Natural killer cell treated with Interleukin-12 subunit alpha and Interleukin-12 subunit beta and Interleukin-15 and Interleukin-18, amount 100 ng/mL, for 72 hours (primary cell): ENCODE measurements at regions not wholly inside any gene's neighbourhood (a gene's known extent, or its start where the extent isn't known, plus 50 kb on each side); places are given as distances from the start of the nearest gene placed in this dataset.
A peak's percentile ranks its signal among the peaks of the same experiment; 100 is the strongest.

Experiments
- ATAC-seq, 2 donors: fragments of 150-1000 bp; cut with Tn5 transposase in 1 of 2; sonication (Bioruptor Pico), chemical (Tn5 transposase) in 1 of 2; 2 replicates each; pipeline ENCODE4 v1.10.0; 2021
- DNase-seq: peaks from one replicate; pipeline ENCODE4 v3.0.0; 2022; ENCODE audit warnings: low spot score
- H3K27ac Mint-ChIP-seq, 2 donors: 1 replicate in 1 of 2; 2 replicates in 1 of 2; pipeline ENCODE4 v1.8.0; 2022; ENCODE audit warnings: mixed read lengths in 2 of 2, mild to moderate bottlenecking in 1 of 2, moderate library complexity in 1 of 2
- H3K27me3 Mint-ChIP-seq, 2 donors: 1 replicate in 1 of 2; 2 replicates in 1 of 2; pipeline ENCODE4 v1.8.0; 2022; ENCODE audit warnings: mixed read lengths in 2 of 2
- H3K36me3 Mint-ChIP-seq: one replicate; pipeline ENCODE4 v1.8.0; 2022; ENCODE audit warnings: mixed read lengths
- H3K4me1 Mint-ChIP-seq, 2 donors: 1 replicate in 1 of 2; 2 replicates in 1 of 2; pipeline ENCODE4 v1.8.0; 2022; ENCODE audit warnings: low read depth in 2 of 2, mixed read lengths in 2 of 2, mild to moderate bottlenecking in 1 of 2
- H3K4me3 Mint-ChIP-seq: one replicate; pipeline ENCODE4 v1.8.0; 2022; ENCODE audit warnings: mixed read lengths
- H3K9me3 Mint-ChIP-seq: 2 replicates; pipeline ENCODE4 v1.8.0; 2022; ENCODE audit warnings: mixed read lengths

DNA sequence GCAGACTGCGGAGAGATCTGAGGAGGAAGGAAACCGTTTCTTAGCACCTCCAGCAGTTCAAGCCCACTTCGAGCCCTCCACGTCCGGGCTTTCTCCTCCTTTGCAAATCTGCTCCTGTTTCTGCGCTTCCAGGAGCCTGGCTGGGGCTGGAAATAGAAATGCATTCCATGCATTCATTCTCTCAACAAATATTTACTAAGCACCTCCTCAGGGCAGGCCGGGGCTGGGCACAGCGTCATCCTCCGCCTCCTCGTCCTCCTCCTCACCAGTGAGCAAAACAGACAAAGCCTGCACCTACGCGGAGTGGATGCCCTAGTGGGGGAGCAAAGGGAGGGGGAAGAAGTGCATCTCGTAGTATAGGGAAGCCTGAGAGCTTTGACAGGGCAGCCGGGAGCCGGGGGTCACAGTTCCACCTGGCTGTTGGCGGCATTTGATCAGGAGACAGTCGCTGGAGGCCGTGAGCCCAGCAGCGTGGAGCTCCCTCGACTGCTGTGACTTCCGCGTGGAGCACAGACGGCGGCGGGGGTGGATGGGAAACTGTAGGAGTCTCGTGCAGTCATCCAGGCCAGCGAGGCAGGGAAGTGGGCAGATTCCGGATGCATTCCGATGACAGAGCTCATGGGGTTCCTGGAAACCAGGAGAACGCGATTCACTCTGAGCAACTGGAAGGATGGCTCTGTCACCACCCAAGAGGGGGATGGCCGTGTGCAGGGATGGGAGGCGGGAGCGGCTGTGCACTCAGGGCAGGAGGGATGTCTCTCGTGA lies 93.5 kb downstream of the SIK1 start:
- DNase-seq (no peak), ATAC-seq (no peak)
- Mint-ChIP-seq H3K36me3 (peaks cover 6% of the 10 kb centered on the region), H3K27ac (no peak overlapping the region), H3K4me3 (no peak overlapping the region), H3K9me3 (peaks cover 13% of the 10 kb centered on the region), H3K4me1 (peaks cover 20 to 27% of the 10 kb centered on the region in 2 donors), H3K27me3 (peaks cover 0 to 7% of the 10 kb centered on the region in 2 donors)

GRCh38 chr21:43332861-43333297 lies 94.1 kb downstream of the SIK1 start:
- no peak overlapping the region for H3K27ac Mint-ChIP-seq
- DNase-seq (no peak), ATAC-seq (no peak)
- H3K4me3 Mint-ChIP-seq = no peak overlapping the region
- peaks cover 4% of the 10 kb centered on the region for H3K36me3 Mint-ChIP-seq
- peaks cover 12% of the 10 kb centered on the region for H3K9me3 Mint-ChIP-seq
- H3K4me1 Mint-ChIP-seq = peaks cover 17 to 26% of the 10 kb centered on the region in 2 donors
- peaks cover 0 to 10% of the 10 kb centered on the region in 2 donors for H3K27me3 Mint-ChIP-seq

DNA sequence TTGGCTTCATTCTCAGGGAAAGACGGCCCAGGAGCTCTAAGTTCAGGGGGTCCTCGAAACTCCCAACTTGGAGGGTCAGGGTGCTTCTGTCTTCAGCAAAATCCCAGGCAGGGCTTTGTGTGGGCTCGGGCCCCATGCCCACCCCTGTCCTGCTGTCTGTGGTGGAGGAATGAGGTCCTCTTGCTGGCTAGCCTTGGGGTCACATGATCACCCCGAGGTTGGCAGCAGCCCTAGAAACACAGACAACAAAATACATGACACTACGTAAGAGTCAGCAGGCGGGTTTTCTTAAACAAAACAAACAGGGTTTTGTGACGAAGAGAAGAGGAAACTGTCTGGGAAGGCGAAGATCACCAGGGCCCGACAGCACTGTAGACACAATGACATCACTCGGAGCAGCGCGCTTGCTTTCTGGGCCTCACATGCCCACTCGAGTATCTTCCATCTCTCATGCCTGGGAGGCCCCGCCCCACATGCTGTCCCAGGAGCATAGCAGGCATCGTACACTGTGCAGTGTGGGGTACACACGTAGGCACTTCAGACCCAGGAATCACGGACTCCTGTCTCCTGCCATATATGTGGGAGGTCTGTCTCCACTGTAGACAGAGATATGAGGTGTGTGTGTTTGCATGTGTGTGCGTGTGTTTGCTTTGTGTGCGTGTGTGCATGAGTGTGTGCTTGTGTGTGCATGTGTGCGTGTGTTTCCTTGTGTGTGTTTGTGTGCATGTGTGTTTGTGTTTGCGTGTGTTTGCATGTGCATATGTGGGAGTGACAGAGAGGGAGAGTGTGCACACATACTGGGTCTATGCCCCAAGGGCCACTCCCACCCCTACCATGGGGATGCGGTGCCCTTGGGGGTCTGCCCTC lies 94.7 kb downstream of the SIK1 start:
- peaks cover 0 to 10% of the 10 kb centered on the region in 2 donors for H3K27me3 Mint-ChIP-seq
- no peak overlapping the region for H3K27ac Mint-ChIP-seq
- H3K36me3 Mint-ChIP-seq = no peaks in the 10 kb centered on the region
- peak in 1 of 2 donors; percentile 43 for ATAC-seq
- peaks cover 6% of the 10 kb centered on the region for H3K9me3 Mint-ChIP-seq
- no peak overlapping the region for H3K4me3 Mint-ChIP-seq
- DNase-seq = no peak
- H3K4me1 Mint-ChIP-seq = peaks cover 10 to 19% of the 10 kb centered on the region in 2 donors

DNA sequence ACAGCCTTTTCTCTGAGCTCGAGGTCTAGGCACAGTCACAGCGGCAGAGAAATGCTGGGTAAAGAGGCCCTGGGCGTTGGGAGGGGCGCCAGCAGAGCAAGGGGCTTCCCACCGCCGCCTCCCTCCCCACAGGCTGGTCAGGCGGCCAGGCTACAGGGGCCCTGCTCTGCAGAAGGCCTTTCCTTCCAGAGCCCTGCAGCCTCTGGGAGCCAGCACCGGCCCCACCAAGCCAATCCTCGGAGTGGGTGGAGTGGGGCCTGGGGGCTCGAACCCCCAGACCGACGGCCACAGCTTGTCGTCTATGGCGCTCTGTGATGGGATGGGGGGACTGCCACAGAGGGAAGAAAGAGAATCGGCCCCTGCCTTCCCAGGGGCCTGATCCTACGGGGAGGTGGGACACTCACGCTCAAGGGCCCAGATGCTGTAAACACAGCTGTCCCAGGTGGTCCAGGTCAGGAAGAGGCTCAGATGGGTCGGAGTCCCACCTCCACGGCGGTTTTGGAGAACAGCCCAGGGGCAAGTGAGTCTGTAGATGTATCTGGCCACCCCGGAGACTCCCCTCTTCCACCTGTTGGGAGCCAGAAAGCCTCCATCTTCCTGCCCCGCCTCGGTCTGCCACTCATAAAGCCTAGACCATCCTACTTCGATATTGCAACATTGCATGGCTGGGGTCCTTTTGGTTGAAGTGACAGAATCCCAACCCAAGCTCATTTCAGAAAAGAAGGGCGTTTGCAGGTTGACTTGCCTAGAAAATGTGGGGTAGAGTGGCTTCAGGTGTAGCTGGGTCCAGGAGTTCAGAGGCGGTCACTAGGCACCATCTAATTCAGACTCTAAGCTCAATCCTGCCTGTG lies 95.6 kb downstream of the SIK1 start:
- Mint-ChIP-seq H3K27me3 (peaks cover 0 to 10% of the 10 kb centered on the region in 2 donors), H3K4me3 (no peak overlapping the region), H3K4me1 (peaks cover 5 to 14% of the 10 kb centered on the region in 2 donors), H3K9me3 (no peaks in the 10 kb centered on the region), H3K36me3 (no peaks in the 10 kb centered on the region), H3K27ac (no peak overlapping the region)
- DNase-seq (no peak), ATAC-seq (no peak)

GRCh38 chr21:43330306-43330881 lies 96.5 kb downstream of the SIK1 start:
- no peak for ATAC-seq
- H3K4me1 Mint-ChIP-seq = peaks cover 5 to 8% of the 10 kb centered on the region in 2 donors
- no peaks in the 10 kb centered on the region for H3K9me3 Mint-ChIP-seq
- no peak overlapping the region for H3K4me3 Mint-ChIP-seq
- peaks cover 0 to 10% of the 10 kb centered on the region in 2 donors for H3K27me3 Mint-ChIP-seq
- no peak for DNase-seq
- no peaks in the 10 kb centered on the region for H3K36me3 Mint-ChIP-seq
- H3K27ac Mint-ChIP-seq = no peak overlapping the region

- Mint-ChIP-seq H3K27me3 (peaks cover 0 to 10% of the 10 kb centered on the region in 2 donors), H3K4me3 (no peak overlapping the region), H3K36me3 (no peaks in the 10 kb centered on the region), H3K4me1 (peaks cover 5 to 7% of the 10 kb centered on the region in 2 donors), H3K9me3 (no peaks in the 10 kb centered on the region), H3K27ac (no peak overlapping the region)
- DNase-seq = no peak
- ATAC-seq = no peak
Measured at GRCh38 chr21:43329711-43330269, 97.1 kb downstream of the SIK1 start.

DNA sequence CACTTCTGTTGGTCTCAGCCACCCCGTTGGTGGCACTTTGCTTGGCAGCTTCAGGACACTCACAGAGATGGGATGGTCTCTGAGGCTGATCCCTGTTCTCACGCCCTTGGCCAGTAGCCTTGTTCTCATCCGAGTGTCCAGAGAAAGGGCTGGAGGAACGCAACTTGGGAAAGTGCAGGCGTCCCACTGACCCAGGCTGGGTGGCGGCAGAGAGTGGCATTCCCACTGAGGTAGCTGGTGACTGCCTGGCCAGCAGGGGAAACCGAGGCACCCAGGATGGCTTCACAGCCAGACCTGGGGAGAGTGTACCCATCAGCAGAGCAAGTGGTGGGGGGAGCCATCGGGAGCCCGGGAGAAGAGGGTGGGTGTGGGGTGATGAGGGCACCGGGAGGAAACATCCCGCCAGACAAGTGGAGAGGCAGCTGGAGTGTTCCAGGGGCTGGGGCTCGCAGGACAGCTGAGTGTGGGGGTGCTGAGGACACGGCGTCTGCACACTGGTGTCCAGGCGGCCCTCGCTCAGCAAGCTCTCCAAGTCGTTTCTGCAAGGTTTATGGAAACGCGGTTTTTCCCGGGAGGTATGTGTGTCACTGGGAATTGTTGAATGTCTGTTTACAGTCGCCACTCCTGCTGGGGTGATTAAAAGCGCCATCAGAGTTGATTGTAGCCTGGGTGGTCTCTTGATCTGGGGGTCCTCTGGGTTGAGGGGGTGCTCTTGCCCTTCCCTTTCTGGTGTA lies 97.8 kb downstream of the SIK1 start:
- Mint-ChIP-seq H3K27me3 (peaks cover 0 to 8% of the 10 kb centered on the region in 2 donors), H3K9me3 (no peaks in the 10 kb centered on the region), H3K4me1 (peaks cover 0 to 3% of the 10 kb centered on the region in 2 donors), H3K27ac (no peak overlapping the region), H3K36me3 (no peaks in the 10 kb centered on the region), H3K4me3 (no peak overlapping the region)
- ATAC-seq (no peak), DNase-seq (no peak)

- Mint-ChIP-seq H3K4me1 (peaks cover 0 to 3% of the 10 kb centered on the region in 2 donors), H3K27me3 (peaks cover 0 to 8% of the 10 kb centered on the region in 2 donors), H3K27ac (peak overlapping the region; percentile 3 to 18), H3K36me3 (no peaks in the 10 kb centered on the region), H3K9me3 (no peaks in the 10 kb centered on the region), H3K4me3 (no peak overlapping the region)
- DNase-seq (no peak), ATAC-seq (no peak)
Measured at GRCh38 chr21:43328185-43328957, 98.6 kb downstream of the SIK1 start.

DNA sequence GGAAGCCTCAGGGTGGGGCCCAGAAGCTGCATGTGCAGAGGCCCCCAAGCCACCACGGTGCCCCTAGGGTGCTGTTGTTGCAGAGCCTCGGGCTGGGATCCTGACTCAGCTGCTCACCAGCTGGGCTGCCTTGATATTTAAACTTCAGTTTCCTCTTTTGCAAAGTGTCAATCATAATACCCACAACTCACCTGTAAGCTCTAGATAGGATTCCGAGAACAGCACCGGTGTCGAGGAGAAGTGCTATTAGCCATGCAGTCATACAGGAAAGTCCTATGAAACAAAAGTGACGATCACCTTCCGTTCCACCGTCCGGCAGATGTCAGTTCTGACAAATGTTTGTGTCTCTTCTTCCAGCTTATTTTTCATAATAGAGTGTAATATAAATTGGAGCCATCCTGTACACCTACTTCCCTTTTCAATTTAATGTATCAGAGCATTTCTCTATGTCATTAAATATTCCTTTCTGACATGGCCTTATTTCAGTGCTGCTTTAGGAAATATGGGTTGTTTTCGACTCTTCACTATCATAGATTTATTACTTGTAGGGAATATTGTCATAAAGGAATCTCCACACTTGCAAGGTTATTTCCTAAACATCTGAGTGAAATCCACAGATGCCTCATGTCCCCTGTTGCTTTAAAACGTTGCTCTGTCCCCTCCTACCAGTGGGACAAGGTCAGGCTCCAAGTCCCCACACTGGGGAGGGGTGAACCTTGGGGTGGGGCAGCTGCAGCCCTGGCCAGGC lies 100.8 kb downstream of the SIK1 start:
- H3K36me3 Mint-ChIP-seq = no peaks in the 10 kb centered on the region
- ATAC-seq = no peak
- H3K27me3 Mint-ChIP-seq = peaks cover 0 to 3% of the 10 kb centered on the region in 2 donors
- H3K27ac Mint-ChIP-seq = no peak overlapping the region
- H3K4me3 Mint-ChIP-seq = no peak overlapping the region
- no peak for DNase-seq
- H3K4me1 Mint-ChIP-seq = no peaks in the 10 kb centered on the region
- H3K9me3 Mint-ChIP-seq = no peaks in the 10 kb centered on the region

- H3K27ac Mint-ChIP-seq = no peak overlapping the region
- H3K4me1 Mint-ChIP-seq = no peaks in the 10 kb centered on the region
- no peaks in the 10 kb centered on the region for H3K36me3 Mint-ChIP-seq
- ATAC-seq (no peak), DNase-seq (no peak)
- peaks cover 0 to 3% of the 10 kb centered on the region in 2 donors for H3K27me3 Mint-ChIP-seq
- H3K9me3 Mint-ChIP-seq = no peaks in the 10 kb centered on the region
- H3K4me3 Mint-ChIP-seq = no peak overlapping the region
Measured at GRCh38 chr21:43325036-43325435, 101.9 kb downstream of the SIK1 start.

GRCh38 chr21:43324596-43324995 lies 102.3 kb downstream of the SIK1 start:
- Mint-ChIP-seq H3K27ac (no peak overlapping the region), H3K9me3 (no peaks in the 10 kb centered on the region), H3K4me3 (no peak overlapping the region), H3K4me1 (no peaks in the 10 kb centered on the region), H3K36me3 (no peaks in the 10 kb centered on the region), H3K27me3 (peaks cover 0 to 3% of the 10 kb centered on the region in 2 donors)
- DNase-seq (no peak), ATAC-seq (no peak)
